Thyroid gland (tissue), 4 donors: ENCODE measurements at regions not wholly inside any gene's neighbourhood (a gene's known extent, or its start where the extent isn't known, plus 50 kb on each side); places are given as distances from the start of the nearest gene placed in this dataset.

Experiments used
- DNase-seq, 2 donors: peaks; one replicate each; pipeline ENCODE4 v3.0.0-alpha.2; 2019
- H3K27ac ChIP-seq, 3 donors: fragments of 200-600 bp; sonication (generic); 1 replicate in 2 of 3; 2 replicates in 1 of 3; pipeline ENCODE4 v1.5.1; 2016 to 2019; ENCODE audit warnings: mild to moderate bottlenecking in 1 of 3, moderate library complexity in 1 of 3
- H3K27me3 ChIP-seq: fragments of 200-600 bp; sonication (generic); one replicate; pipeline ENCODE4 v1.5.1; 2019
- H3K36me3 ChIP-seq, 2 donors: fragments of 200-600 bp; sonication (generic); one replicate each; pipeline ENCODE4 v1.5.1; 2016 to 2019
- H3K4me1 ChIP-seq, 2 donors: fragments of 200-600 bp; sonication (generic); one replicate each; pipeline ENCODE4 v1.5.1; 2017 to 2019
- H3K4me3 ChIP-seq, 3 donors: fragments of 200-600 bp; sonication (generic); replicated peaks in 1 of 3; 1 replicate in 2 of 3; 2 replicates in 1 of 3; pipeline ENCODE4 v1.5.1; 2016; ENCODE audit warnings: mild to moderate bottlenecking in 1 of 3
- H3K9me3 ChIP-seq: fragments of 200-600 bp; sonication (generic); one replicate; pipeline ENCODE4 v1.5.1; 2017
- CTCF ChIP-seq, 6 experiments: fragments of 200-600 bp in 3 of 6; fragments of 450-650 bp in 3 of 6; sonication (generic) in 3 of 6; IDR thresholded peaks; one replicate each; pipeline ENCODE4 v1.5.1; 2016 to 2019; ENCODE audit warnings: antibody characterized with exemption in 6 of 6, mild to moderate bottlenecking in 2 of 6, inconsistent platforms in 1 of 6, moderate library complexity in 1 of 6
- POLR2A ChIP-seq, 2 donors: fragments of 450-650 bp; IDR thresholded peaks; one replicate each; pipeline ENCODE4 v1.6.1; 2017; ENCODE audit warnings: antibody characterized with exemption in 2 of 2, mild to moderate bottlenecking in 2 of 2, moderate library complexity in 1 of 2
- WGBS, 2 donors: methylation state at CpG; one replicate each; pipeline ENCODE4 v1.1.5; 2017; 5-methylcytosine and 5-hydroxymethylcytosine counted together
- intact Hi-C: fragments of 100-400 bp; cut with DNase I; formaldehyde crosslinking; loops from one replicate; pipeline ENCODE4 v1.15.1; 2023

- no peak overlapping the region for H3K27ac ChIP-seq
- H3K4me3 ChIP-seq, result no peak overlapping the region
- H3K4me1 ChIP-seq, result no peaks in the 10 kb centered on the region
- intact Hi-C loops, result no loop called here
- TF ChIP-seq CTCF (IDR thresholded peaks at IDR 0.05) (no peak), POLR2A (IDR thresholded peaks at IDR 0.05) (no peak)
- no peaks in the 10 kb centered on the region for H3K9me3 ChIP-seq
- DNase-seq, result no peak
- WGBS, 2 donors, result 63 to 100% methylated on average over 1 of the region's 1 CpG
- no peaks in the 10 kb centered on the region for H3K36me3 ChIP-seq
- H3K27me3 ChIP-seq, result no peaks in the 10 kb centered on the region
Measured at GRCh38 chr4:34187056-34187455, 2057.3 kb downstream of the ARAP2 start.

GRCh38 chr4:34191443-34191842, 2052.9 kb downstream of the ARAP2 start:
- no peaks in the 10 kb centered on the region for H3K36me3 ChIP-seq
- no peaks in the 10 kb centered on the region for H3K4me1 ChIP-seq
- no peaks in the 10 kb centered on the region for H3K27me3 ChIP-seq
- no peak for DNase-seq
- H3K9me3 ChIP-seq, result no peaks in the 10 kb centered on the region
- TF ChIP-seq POLR2A (IDR thresholded peaks at IDR 0.05), result no peak
- no peak for TF ChIP-seq CTCF (IDR thresholded peaks at IDR 0.05)
- H3K27ac ChIP-seq, result no peak overlapping the region
- no peak overlapping the region for H3K4me3 ChIP-seq
- intact Hi-C loops, result no loop called here

- intact Hi-C loops, result no loop called here
- 69 to 74% methylated on average over 5 of the region's 5 CpGs for WGBS, 2 donors
Measured at GRCh38 chr4:34193451-34194154, 2050.7 kb downstream of the ARAP2 start.

GRCh38 chr4:34194585-34194984, 2049.7 kb downstream of the ARAP2 start:
- intact Hi-C loops, result no loop called here
- no peaks in the 10 kb centered on the region for H3K9me3 ChIP-seq
- H3K4me3 ChIP-seq, result no peak overlapping the region
- no peaks in the 10 kb centered on the region for H3K27me3 ChIP-seq
- no peaks in the 10 kb centered on the region for H3K4me1 ChIP-seq
- H3K27ac ChIP-seq, result no peak overlapping the region
- no peaks in the 10 kb centered on the region for H3K36me3 ChIP-seq
- no peak for TF ChIP-seq POLR2A (IDR thresholded peaks at IDR 0.05)
- no peak for TF ChIP-seq CTCF (IDR thresholded peaks at IDR 0.05)
- 92 to 96% methylated on average over 2 of the region's 2 CpGs for WGBS, 2 donors
- DNase-seq, result no peak

More at GRCh38 chr4:34193451-34194154, 2050.7 kb downstream of the ARAP2 start:
- no peaks in the 10 kb centered on the region for H3K4me1 ChIP-seq
- DNase-seq, result no peak
- no peaks in the 10 kb centered on the region for H3K36me3 ChIP-seq
- no peak overlapping the region for H3K27ac ChIP-seq
- H3K4me3 ChIP-seq, result no peak overlapping the region
- H3K27me3 ChIP-seq, result no peaks in the 10 kb centered on the region
- H3K9me3 ChIP-seq, result no peaks in the 10 kb centered on the region
- TF ChIP-seq POLR2A (IDR thresholded peaks at IDR 0.05), result no peak
- no peak for TF ChIP-seq CTCF (IDR thresholded peaks at IDR 0.05)

- WGBS, 2 donors, result 86 to 90% methylated on average over 2 of the region's 2 CpGs
- Histone ChIP-seq H3K36me3 (no peaks in the 10 kb centered on the region), H3K27me3 (no peaks in the 10 kb centered on the region), H3K27ac (no peak overlapping the region), H3K4me1 (no peaks in the 10 kb centered on the region), H3K9me3 (no peaks in the 10 kb centered on the region), H3K4me3 (no peak overlapping the region)
- intact Hi-C loops, result no loop called here
- TF ChIP-seq POLR2A (IDR thresholded peaks at IDR 0.05), result no peak
- TF ChIP-seq CTCF (IDR thresholded peaks at IDR 0.05), result no peak
- DNase-seq, result no peak
Measured at GRCh38 chr4:34196375-34196774, 2047.9 kb downstream of the ARAP2 start.
